Keratinocyte (primary cell): ENCODE measurements at regions not wholly inside any gene's neighbourhood (a gene's known extent, or its start where the extent isn't known, plus 50 kb on each side); places are given as distances from the start of the nearest gene placed in this dataset.

Experiments
- EZH2 ChIP-seq: IDR thresholded peaks from one replicate; pipeline ENCODE4 v1.6.1; 2012; ENCODE audit warnings: inconsistent platforms, mild to moderate bottlenecking, low read length, moderate library complexity
- TF ChIP-seq, protein P1 (sequence below), 3 experiments: IDR thresholded peaks in 1 of 3; conservative IDR thresholded peaks in 1 of 3; optimal IDR thresholded peaks in 1 of 3; 2 replicates in 2 of 3; 3 replicates in 1 of 3; pipeline versions ENCODE3 to v1.5.1; 2011; ENCODE audit warnings: low read length in 3 of 3, mild to moderate bottlenecking in 3 of 3, moderate library complexity in 2 of 3, control low read depth in 1 of 3, inconsistent platforms in 1 of 3; ENCODE audit not compliant: insufficient read depth in 2 of 3; ENCODE audit errors: extremely low read depth in 1 of 3

DNA sequence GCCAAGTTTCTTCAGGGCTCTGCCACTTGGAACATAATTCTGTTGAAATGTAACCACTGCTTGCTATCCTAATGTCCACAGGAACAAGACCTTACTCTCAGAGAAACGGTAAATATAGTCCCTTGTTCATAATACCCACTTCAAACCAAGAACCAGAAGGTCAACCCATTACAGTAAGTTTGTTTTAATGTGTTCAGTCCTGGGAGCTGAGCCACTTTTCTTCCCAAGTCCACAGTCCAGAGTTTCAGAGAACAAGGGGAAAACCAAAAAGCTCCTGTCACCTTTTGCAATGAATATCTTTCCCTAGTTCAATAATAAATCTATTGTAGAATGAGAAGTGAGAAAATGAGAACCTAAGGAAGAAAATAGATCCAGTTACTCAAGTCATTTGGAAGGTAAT is 431.9 kb upstream of the MANEA start:
- TF ChIP-seq, protein P1, sequence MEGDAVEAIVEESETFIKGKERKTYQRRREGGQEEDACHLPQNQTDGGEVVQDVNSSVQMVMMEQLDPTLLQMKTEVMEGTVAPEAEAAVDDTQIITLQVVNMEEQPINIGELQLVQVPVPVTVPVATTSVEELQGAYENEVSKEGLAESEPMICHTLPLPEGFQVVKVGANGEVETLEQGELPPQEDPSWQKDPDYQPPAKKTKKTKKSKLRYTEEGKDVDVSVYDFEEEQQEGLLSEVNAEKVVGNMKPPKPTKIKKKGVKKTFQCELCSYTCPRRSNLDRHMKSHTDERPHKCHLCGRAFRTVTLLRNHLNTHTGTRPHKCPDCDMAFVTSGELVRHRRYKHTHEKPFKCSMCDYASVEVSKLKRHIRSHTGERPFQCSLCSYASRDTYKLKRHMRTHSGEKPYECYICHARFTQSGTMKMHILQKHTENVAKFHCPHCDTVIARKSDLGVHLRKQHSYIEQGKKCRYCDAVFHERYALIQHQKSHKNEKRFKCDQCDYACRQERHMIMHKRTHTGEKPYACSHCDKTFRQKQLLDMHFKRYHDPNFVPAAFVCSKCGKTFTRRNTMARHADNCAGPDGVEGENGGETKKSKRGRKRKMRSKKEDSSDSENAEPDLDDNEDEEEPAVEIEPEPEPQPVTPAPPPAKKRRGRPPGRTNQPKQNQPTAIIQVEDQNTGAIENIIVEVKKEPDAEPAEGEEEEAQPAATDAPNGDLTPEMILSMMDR (optimal IDR thresholded peaks at IDR 0.05 in 1 of 3, IDR thresholded peaks at IDR 0.05 in 1 of 3, conservative IDR thresholded peaks at IDR 0.05 in 1 of 3; ENCODE audit: extremely low read depth in 1 of 3, insufficient read depth in 2 of 3, low read length in 3 of 3): no peak
- TF ChIP-seq EZH2: no peak
